ENCODE measurements at regions not wholly inside any gene's neighbourhood (a gene's known extent, or its start where the extent isn't known, plus 50 kb on each side); places are given as distances from the start of the nearest gene placed in this dataset.

GRCh38 chr6:80440496-80441115 is 334.1 kb downstream of the BCKDHB start:
- no peak overlapping the region for H3K4me3 ChIP-seq (ENCODE audit: low read depth, low read length)
- no peak for DNase-seq (ENCODE audit: low read depth)
- TF ChIP-seq CTCF (IDR thresholded peaks at IDR 0.05; ENCODE audit: insufficient read depth, low read depth, low read length, missing control alignments) = no peak

- TF ChIP-seq CTCF (IDR thresholded peaks at IDR 0.05; ENCODE audit: insufficient read depth, low read depth, low read length, missing control alignments) = no peak
- no peak overlapping the region for H3K4me3 ChIP-seq (ENCODE audit: low read depth, low read length)
- no peak for DNase-seq (ENCODE audit: low read depth)
Observed at GRCh38 chr6:80439721-80440470, 333.4 kb downstream of the BCKDHB start.

- H3K4me3 ChIP-seq (ENCODE audit: low read depth, low read length) = no peak overlapping the region
- DNase-seq (ENCODE audit: low read depth) = no peak
- no peak for TF ChIP-seq CTCF (IDR thresholded peaks at IDR 0.05; ENCODE audit: insufficient read depth, low read depth, low read length, missing control alignments)
Observed at GRCh38 chr6:80438772-80439171, 332.3 kb downstream of the BCKDHB start.

GRCh38 chr6:80437801-80438200 is 331.3 kb downstream of the BCKDHB start:
- no peak for DNase-seq (ENCODE audit: low read depth)
- no peak for TF ChIP-seq CTCF (IDR thresholded peaks at IDR 0.05; ENCODE audit: insufficient read depth, low read depth, low read length, missing control alignments)
- no peak overlapping the region for H3K4me3 ChIP-seq (ENCODE audit: low read depth, low read length)

- TF ChIP-seq CTCF (IDR thresholded peaks at IDR 0.05; ENCODE audit: insufficient read depth, low read depth, low read length, missing control alignments) = no peak
- no peak for DNase-seq (ENCODE audit: low read depth)
- H3K4me3 ChIP-seq (ENCODE audit: low read depth, low read length) = no peak overlapping the region
Observed at GRCh38 chr6:80437221-80437620, 330.8 kb downstream of the BCKDHB start.

GRCh38 chr6:80436663-80437062 is 330.2 kb downstream of the BCKDHB start:
- TF ChIP-seq CTCF (IDR thresholded peaks at IDR 0.05; ENCODE audit: insufficient read depth, low read depth, low read length, missing control alignments) = no peak
- DNase-seq (ENCODE audit: low read depth) = no peak
- no peak overlapping the region for H3K4me3 ChIP-seq (ENCODE audit: low read depth, low read length)
